GM12878 (cell line): ENCODE measurements at regions not wholly inside any gene's neighbourhood (a gene's known extent, or its start where the extent isn't known, plus 50 kb on each side); places are given as distances from the start of the nearest gene placed in this dataset.

ENCODE experiments used
- ATF7 ChIP-seq: fragments of 450-650 bp; IDR thresholded peaks from 2 replicates; pipeline ENCODE4 v1.6.1; 2016; ENCODE audit warnings: low read depth, mild to moderate bottlenecking
- BCL3 ChIP-seq: IDR thresholded peaks from 2 replicates; pipeline ENCODE4 v1.6.1; 2011; ENCODE audit warnings: borderline replicate concordance, low read depth, mild to moderate bottlenecking, moderate library complexity, low read length; ENCODE audit not compliant: insufficient read depth, poor library complexity, severe bottlenecking
- BHLHE40 ChIP-seq, 2 experiments: fragments of 450-650 bp in 1 of 2; IDR thresholded peaks; 2 replicates each; pipeline ENCODE4 v1.6.1; 2011 to 2017; ENCODE audit warnings: low read depth in 2 of 2, borderline replicate concordance in 1 of 2, improper control_type of control experiment in 1 of 2, low read length in 1 of 2, mild to moderate bottlenecking in 1 of 2
- BMI1 ChIP-seq: fragments of 450-650 bp; IDR thresholded peaks from 2 replicates; pipeline ENCODE4 v1.6.1; 2016; ENCODE audit warnings: mild to moderate bottlenecking, moderate library complexity, borderline replicate concordance
- CBFB ChIP-seq: IDR thresholded peaks from 2 replicates; pipeline ENCODE4 v1.6.1; 2016; ENCODE audit warnings: antibody characterized with exemption, low read depth
- CHD1 ChIP-seq: IDR thresholded peaks from 2 replicates; pipeline ENCODE4 v1.6.1; 2012; ENCODE audit warnings: low read depth, low read length, improper control_type of control experiment
- E2F8 ChIP-seq: fragments of 450-650 bp; IDR thresholded peaks from 2 replicates; pipeline ENCODE4 v1.6.1; 2018; ENCODE audit warnings: mild to moderate bottlenecking, low read depth, moderate library complexity; ENCODE audit not compliant: partially characterized antibody
- EZH2 ChIP-seq: IDR thresholded peaks from 2 replicates; pipeline ENCODE4 v1.6.1; 2012; ENCODE audit warnings: low read depth, mild to moderate bottlenecking, control low read depth, inconsistent platforms, low read length, borderline replicate concordance; ENCODE audit not compliant: control insufficient read depth
- NKRF ChIP-seq: fragments of 450-650 bp; conservative IDR thresholded peaks from 2 replicates; pipeline ENCODE4 v1.6.1; 2017; ENCODE audit warnings: mild to moderate bottlenecking, moderate library complexity
- PAX8 ChIP-seq: fragments of 450-650 bp; IDR thresholded peaks from 2 replicates; pipeline ENCODE4 v1.6.1; 2017; ENCODE audit warnings: mild to moderate bottlenecking, moderate library complexity
- POLR2AphosphoS5 ChIP-seq: IDR thresholded peaks from 2 replicates; pipeline ENCODE4 v1.6.1; 2011; ENCODE audit warnings: mild to moderate bottlenecking, low read length, inconsistent platforms
- POU2F2 ChIP-seq: IDR thresholded peaks from 3 replicates; pipeline ENCODE4 v1.6.1; 2011; ENCODE audit warnings: low read depth, mild to moderate bottlenecking, low read length, borderline replicate concordance
- RAD51 ChIP-seq: fragments of 450-650 bp; IDR thresholded peaks from 2 replicates; pipeline ENCODE4 v1.6.1; 2016; ENCODE audit warnings: moderate library complexity, mild to moderate bottlenecking, inconsistent platforms
- RUNX3 ChIP-seq: IDR thresholded peaks from 2 replicates; pipeline ENCODE4 v1.6.1; 2012; ENCODE audit warnings: low read length, inconsistent platforms
- SIX5 ChIP-seq: IDR thresholded peaks from 2 replicates; pipeline ENCODE4 v1.6.1; 2011; ENCODE audit warnings: mild to moderate bottlenecking, low read depth, low read length, moderate library complexity; ENCODE audit not compliant: severe bottlenecking
- SPI1 ChIP-seq: IDR thresholded peaks from 2 replicates; pipeline ENCODE4 v1.6.1; 2011; ENCODE audit warnings: low read depth, mild to moderate bottlenecking, low read length, moderate library complexity, borderline replicate concordance; ENCODE audit not compliant: insufficient read depth
- SRF ChIP-seq, 2 experiments: IDR thresholded peaks; 2 replicates each; pipeline ENCODE4 v1.6.1; 2011; ENCODE audit warnings: low read depth in 2 of 2, low read length in 2 of 2, mild to moderate bottlenecking in 1 of 2, moderate library complexity in 1 of 2
- STAT3 ChIP-seq: IDR thresholded peaks from 2 replicates; pipeline ENCODE4 v1.6.1; 2011; ENCODE audit warnings: low read depth, low read length, improper control_type of control experiment
- ZNF592 ChIP-seq: fragments of 450-650 bp; IDR thresholded peaks from 2 replicates; pipeline ENCODE4 v1.6.1; 2017; ENCODE audit warnings: mild to moderate bottlenecking, moderate library complexity

GRCh38 chr1:169049258-169049938, 57.1 kb upstream of the ATP1B1 start (continued):
- no peak for TF ChIP-seq E2F8
- peak; percentile 27; the same call in 1 of the 2 replicates for TF ChIP-seq RAD51
- TF ChIP-seq ATF7 = peak; percentile 82
- no peak for TF ChIP-seq CHD1
- TF ChIP-seq RUNX3 = peak; percentile 75
- TF ChIP-seq BMI1 = no peak; the same call in 1 of the 2 replicates
- TF ChIP-seq SPI1 = no peak
- no peak for TF ChIP-seq SIX5
- no peak for TF ChIP-seq STAT3
- TF ChIP-seq ZNF592 = no peak
- no peak for TF ChIP-seq PAX8
- no peak for TF ChIP-seq NKRF
- TF ChIP-seq BCL3 = no peak
- TF ChIP-seq POU2F2 = no peak
- no peak for TF ChIP-seq CBFB
- 0 out of 4 replicates have a peak, but pooled peaks of 1 of the 2 experiments have one; percentile 16 for TF ChIP-seq BHLHE40 (IDR thresholded peaks at IDR 0.05; ENCODE audit: borderline replicate concordance in 1 of 2, low read depth in 2 of 2, low read length in 1 of 2)
- no peak for TF ChIP-seq POLR2AphosphoS5
- no peak for TF ChIP-seq EZH2
- TF ChIP-seq SRF (IDR thresholded peaks at IDR 0.05; ENCODE audit: low read depth in 2 of 2, low read length in 2 of 2) = no peak
